GM12878 (cell line): ENCODE measurements at regions not wholly inside any gene's neighbourhood (a gene's known extent, or its start where the extent isn't known, plus 50 kb on each side); places are given as distances from the start of the nearest gene placed in this dataset.

ENCODE experiments used
- ATAC-seq: fragments of 200-7000 bp; cut with Tn5 transposase; 3 replicates; pipeline ENCODE4 v1.9.1; 2020; ENCODE audit warnings: mild to moderate bottlenecking, moderate library complexity
- BruUV-seq: library from RNA; stranded (reverse); fragments of 400-500 nt; replicated peaks from 2 replicates; lab custom pipeline; 2021; lab: Mats Ljungman, UMichigan
- CTCF ChIA-PET: fragments of 300-600 bp; sonication (Branson Sonifier 250); formaldehyde crosslinking; extraction: SDS; loops from one replicate; lab custom pipeline; 2021; ENCODE audit warnings: inconsistent platforms; lab: Yijun Ruan, JAX
- POLR2A ChIA-PET: fragments of 350-600 bp; formaldehyde crosslinking; extraction: SDS; loops from one replicate; lab custom pipeline; 2021; ENCODE audit warnings: inconsistent platforms; lab: Charles Lee
- RAD21 ChIA-PET: fragments of 300-600 bp; sonication (Branson Sonifier 250); formaldehyde crosslinking; loops from one replicate; lab custom pipeline; 2023; ENCODE audit warnings: antibody characterized with exemption; ENCODE audit not compliant: unreplicated experiment; lab: Charles Lee
- SMC1A ChIA-PET: fragments of 300-600 bp; sonication (Branson Sonifier 250); formaldehyde crosslinking; loops from one replicate; lab custom pipeline; 2023; ENCODE audit not compliant: unreplicated experiment, uncharacterized antibody; lab: Charles Lee
- DNase-seq: peaks from one replicate; pipeline ENCODE4 v3.0.0-alpha.2; 2011; ENCODE audit warnings: low read depth, low spot score
- FAIRE-seq: peaks from 3 replicates; lab custom pipeline; 2011; peaks lifted over from hg19 to GRCh38; lab: Jason Lieb, UNC
- H2AFZ ChIP-seq: 2 replicates; pipeline ENCODE4 v1.6.0; 2011; ENCODE audit warnings: low read depth, low read length, control low read depth; ENCODE audit not compliant: control insufficient read depth
- H3K27ac ChIP-seq: 2 replicates; pipeline ENCODE4 v1.5.1; 2011; ENCODE audit warnings: control low read depth; ENCODE audit not compliant: control insufficient read depth, insufficient read depth
- H3K27me3 ChIP-seq, 2 experiments: replicated peaks in 1 of 2; 2 replicates each; pipeline versions ENCODE4 v1.6.0 to v1.6.1; 2011; ENCODE audit warnings: low read length in 1 of 2; ENCODE audit not compliant: control insufficient read depth in 2 of 2, insufficient read depth in 2 of 2
- H3K36me3 ChIP-seq, 2 experiments: 2 replicates each; pipeline ENCODE4 v1.5.1; 2011; ENCODE audit warnings: low read length in 1 of 2; ENCODE audit not compliant: control insufficient read depth in 2 of 2, insufficient read depth in 2 of 2
- H3K4me1 ChIP-seq: 2 replicates; pipeline ENCODE4 v1.6.1; 2011; ENCODE audit warnings: mild to moderate bottlenecking, low read length, moderate library complexity, mixed read lengths; ENCODE audit not compliant: control insufficient read depth, insufficient read depth
- H3K4me2 ChIP-seq: 2 replicates; pipeline ENCODE4 v1.6.0; 2011; ENCODE audit warnings: control low read depth; ENCODE audit not compliant: control insufficient read depth, insufficient read depth
- H3K4me3 ChIP-seq: fragments of 200-600 bp; sonication (generic); 2 replicates; pipeline ENCODE4 v1.5.1; 2016
- H3K79me2 ChIP-seq: 2 replicates; pipeline ENCODE4 v1.6.0; 2011; ENCODE audit warnings: low read length; ENCODE audit not compliant: control insufficient read depth, insufficient read depth
- H3K9ac ChIP-seq: 2 replicates; pipeline ENCODE4 v1.8.0; 2011; ENCODE audit warnings: low read length, control low read depth, mixed read lengths; ENCODE audit not compliant: control insufficient read depth, insufficient read depth
- H3K9me3 ChIP-seq: replicated peaks from 3 replicates; pipeline ENCODE4 v1.5.1; 2011; ENCODE audit warnings: mild to moderate bottlenecking, low read length; ENCODE audit not compliant: control insufficient read depth, insufficient read depth
- H4K20me1 ChIP-seq: 2 replicates; pipeline ENCODE4 v1.6.0; 2011; ENCODE audit not compliant: control insufficient read depth, insufficient read depth
- BRCA1 ChIP-seq: IDR thresholded peaks from 2 replicates; pipeline ENCODE4 v1.6.1; 2011; ENCODE audit warnings: low read depth, low read length, improper control_type of control experiment
- CREB1 ChIP-seq: IDR thresholded peaks from 2 replicates; pipeline ENCODE4 v1.6.1; 2012; ENCODE audit warnings: low read depth, mild to moderate bottlenecking, inconsistent platforms
- EGR1 ChIP-seq, 2 experiments: IDR thresholded peaks; 1 replicate in 1 of 2; 2 replicates in 1 of 2; pipeline ENCODE4 v1.6.1; 2011 to 2012; ENCODE audit warnings: low read depth in 2 of 2, low read length in 2 of 2, borderline replicate concordance in 1 of 2, mild to moderate bottlenecking in 1 of 2, moderate library complexity in 1 of 2
- POLR2A ChIP-seq: IDR thresholded peaks from 2 replicates; pipeline ENCODE4 v1.6.1; 2011; ENCODE audit warnings: low read depth, mild to moderate bottlenecking, low read length
- RELA ChIP-seq: fragments of 450-650 bp; IDR thresholded peaks from 2 replicates; pipeline ENCODE4 v1.8.0; 2014; ENCODE audit warnings: borderline replicate concordance; ENCODE audit not compliant: partially characterized antibody
- SIN3A ChIP-seq: IDR thresholded peaks from 2 replicates; pipeline ENCODE4 v1.6.1; 2012; ENCODE audit warnings: low read depth, low read length, improper control_type of control experiment
- SMARCA5 ChIP-seq: fragments of 450-650 bp; IDR thresholded peaks from 2 replicates; pipeline ENCODE4 v1.6.1; 2017; ENCODE audit warnings: mild to moderate bottlenecking
- TCF12 ChIP-seq: IDR thresholded peaks from 2 replicates; pipeline ENCODE4 v1.6.1; 2011; ENCODE audit warnings: low read depth, mild to moderate bottlenecking, low read length
- WGBS: methylation state at CpG from one replicate; pipeline ENCODE4 v1.1.6; 2016; ENCODE audit warnings: low lambda C conversion rate; ENCODE audit not compliant: insufficient replicate concordance, insufficient coverage; ENCODE audit errors: missing lambda C conversion rate; 5-methylcytosine and 5-hydroxymethylcytosine counted together
- in situ Hi-C: fragments of 300-500 bp; cut with MboI; formaldehyde crosslinking; loops from 9 replicates; pipeline ENCODE4 v1.14.3; 2018; ENCODE audit warnings: mixed read lengths
- intact Hi-C: fragments of 100-400 bp; cut with micrococcal nuclease; formaldehyde crosslinking; loops from one replicate; pipeline ENCODE4 v1.14.2; 2022; ENCODE audit not compliant: unreplicated experiment
- TF ChIP-seq, protein P1 (sequence below): fragments of 150-350 bp; IDR thresholded peaks from 2 replicates; pipeline ENCODE4 v1.6.1; 2014; ENCODE audit warnings: mild to moderate bottlenecking, low read depth, low read length
- TF ChIP-seq, protein P2 (sequence below): fragments of 450-650 bp; IDR thresholded peaks from 2 replicates; pipeline ENCODE4 v1.6.1; 2016; ENCODE audit warnings: mild to moderate bottlenecking
- TF ChIP-seq, protein P3 (sequence below): fragments of 450-650 bp; IDR thresholded peaks from 2 replicates; pipeline ENCODE4 v1.6.1; 2016; ENCODE audit warnings: mild to moderate bottlenecking
- TF ChIP-seq, protein P4 (sequence below): fragments of 450-650 bp; IDR thresholded peaks from 2 replicates; pipeline ENCODE4 v1.6.1; 2017; ENCODE audit warnings: mild to moderate bottlenecking, low read depth, inconsistent platforms; ENCODE audit not compliant: poor library complexity, severe bottlenecking

DNA sequence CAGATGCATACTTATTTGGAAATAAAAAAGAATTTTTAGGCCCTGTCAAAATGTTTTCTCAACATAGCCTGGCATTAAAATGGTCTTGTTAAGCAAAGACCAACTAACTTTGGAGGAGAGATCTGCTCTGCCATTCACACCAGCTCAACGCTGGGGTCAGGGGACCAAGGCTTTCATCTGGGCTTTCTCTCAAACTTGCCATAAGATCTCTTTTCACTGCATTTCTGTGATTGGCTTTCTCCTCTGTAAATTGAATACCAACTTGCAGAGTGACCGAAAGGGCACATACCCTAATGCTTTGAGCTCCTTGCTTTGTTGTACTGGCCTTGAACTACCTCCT lies 71.2 kb downstream of the MYCN start:
- no peak for DNase-seq
- H3K9ac ChIP-seq: no peak overlapping the region
- no peaks in the 10 kb centered on the region for H3K4me1 ChIP-seq
- ATAC-seq: no peak
- SMC1A ChIA-PET: no interaction called here
- FAIRE-seq: no peak
- H3K4me3 ChIP-seq: no peak overlapping the region
- intact Hi-C loops: no loop called here
- H4K20me1 ChIP-seq: no peaks in the 10 kb centered on the region
- RAD21 ChIA-PET: no interaction called here
- in situ Hi-C loops: no loop called here
- H3K27me3 ChIP-seq: peaks cover 2 to 9% of the 10 kb centered on the region in 2 experiments
- TF ChIP-seq CREB1: no peak
- H3K27ac ChIP-seq: no peak overlapping the region
- POLR2A ChIA-PET: no interaction called here
- BruUV-seq: no TSS peak
- no peaks in the 10 kb centered on the region for H3K79me2 ChIP-seq
- no peak overlapping the region for H3K4me2 ChIP-seq
- no peak overlapping the region for H2AFZ ChIP-seq
- CTCF ChIA-PET: no interaction called here
- H3K9me3 ChIP-seq: no peaks in the 10 kb centered on the region
- H3K36me3 ChIP-seq: no peaks in the 10 kb centered on the region
- WGBS: 0% methylated on average over 2 of the region's 2 CpGs

DNA sequence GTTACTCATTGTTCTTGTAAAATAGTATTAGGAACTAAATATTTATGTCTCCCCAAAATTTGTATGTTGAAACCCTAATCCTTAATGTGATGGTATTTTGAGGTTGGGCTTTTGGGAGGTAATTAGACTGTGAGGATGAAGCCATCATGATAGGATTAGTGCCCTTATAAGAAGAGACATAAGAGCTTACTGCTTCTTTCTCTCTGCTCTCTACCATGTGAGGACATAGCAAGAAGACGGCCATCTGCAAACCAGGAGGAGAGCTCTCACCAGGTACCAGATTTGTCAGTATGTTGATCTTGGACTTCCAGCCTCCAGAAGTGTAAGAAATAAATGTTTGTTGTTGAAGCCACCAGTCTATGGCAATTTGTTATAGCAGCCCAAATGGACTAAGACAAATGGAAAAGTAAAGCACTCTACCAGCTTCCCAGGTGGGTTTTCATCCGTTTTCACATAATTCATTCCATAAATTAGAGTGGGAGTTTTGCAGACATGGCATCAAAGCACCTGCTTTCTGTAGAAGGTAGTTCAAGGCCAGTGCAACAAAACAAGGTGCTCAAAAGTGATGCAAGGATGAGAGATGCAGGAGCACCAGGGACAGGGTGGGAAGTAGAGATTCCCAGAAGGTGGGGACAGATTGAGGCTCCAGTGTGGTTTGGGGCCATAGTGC lies 70.7 kb downstream of the MYCN start:
- RAD21 ChIA-PET: no interaction called here
- TF ChIP-seq TCF12 (no peak), POLR2A (no peak), SMARCA5 (no peak), EGR1 (IDR thresholded peaks at IDR 0.05; ENCODE audit: borderline replicate concordance in 1 of 2, low read depth in 2 of 2, low read length in 2 of 2) (no peak), SIN3A (no peak), RELA (no peak), BRCA1 (no peak)
- TF ChIP-seq, protein P1, sequence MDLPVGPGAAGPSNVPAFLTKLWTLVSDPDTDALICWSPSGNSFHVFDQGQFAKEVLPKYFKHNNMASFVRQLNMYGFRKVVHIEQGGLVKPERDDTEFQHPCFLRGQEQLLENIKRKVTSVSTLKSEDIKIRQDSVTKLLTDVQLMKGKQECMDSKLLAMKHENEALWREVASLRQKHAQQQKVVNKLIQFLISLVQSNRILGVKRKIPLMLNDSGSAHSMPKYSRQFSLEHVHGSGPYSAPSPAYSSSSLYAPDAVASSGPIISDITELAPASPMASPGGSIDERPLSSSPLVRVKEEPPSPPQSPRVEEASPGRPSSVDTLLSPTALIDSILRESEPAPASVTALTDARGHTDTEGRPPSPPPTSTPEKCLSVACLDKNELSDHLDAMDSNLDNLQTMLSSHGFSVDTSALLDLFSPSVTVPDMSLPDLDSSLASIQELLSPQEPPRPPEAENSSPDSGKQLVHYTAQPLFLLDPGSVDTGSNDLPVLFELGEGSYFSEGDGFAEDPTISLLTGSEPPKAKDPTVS: no peak
- TF ChIP-seq, protein P2, sequence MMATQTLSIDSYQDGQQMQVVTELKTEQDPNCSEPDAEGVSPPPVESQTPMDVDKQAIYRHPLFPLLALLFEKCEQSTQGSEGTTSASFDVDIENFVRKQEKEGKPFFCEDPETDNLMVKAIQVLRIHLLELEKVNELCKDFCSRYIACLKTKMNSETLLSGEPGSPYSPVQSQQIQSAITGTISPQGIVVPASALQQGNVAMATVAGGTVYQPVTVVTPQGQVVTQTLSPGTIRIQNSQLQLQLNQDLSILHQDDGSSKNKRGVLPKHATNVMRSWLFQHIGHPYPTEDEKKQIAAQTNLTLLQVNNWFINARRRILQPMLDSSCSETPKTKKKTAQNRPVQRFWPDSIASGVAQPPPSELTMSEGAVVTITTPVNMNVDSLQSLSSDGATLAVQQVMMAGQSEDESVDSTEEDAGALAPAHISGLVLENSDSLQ: no peak
- TF ChIP-seq, protein P3, sequence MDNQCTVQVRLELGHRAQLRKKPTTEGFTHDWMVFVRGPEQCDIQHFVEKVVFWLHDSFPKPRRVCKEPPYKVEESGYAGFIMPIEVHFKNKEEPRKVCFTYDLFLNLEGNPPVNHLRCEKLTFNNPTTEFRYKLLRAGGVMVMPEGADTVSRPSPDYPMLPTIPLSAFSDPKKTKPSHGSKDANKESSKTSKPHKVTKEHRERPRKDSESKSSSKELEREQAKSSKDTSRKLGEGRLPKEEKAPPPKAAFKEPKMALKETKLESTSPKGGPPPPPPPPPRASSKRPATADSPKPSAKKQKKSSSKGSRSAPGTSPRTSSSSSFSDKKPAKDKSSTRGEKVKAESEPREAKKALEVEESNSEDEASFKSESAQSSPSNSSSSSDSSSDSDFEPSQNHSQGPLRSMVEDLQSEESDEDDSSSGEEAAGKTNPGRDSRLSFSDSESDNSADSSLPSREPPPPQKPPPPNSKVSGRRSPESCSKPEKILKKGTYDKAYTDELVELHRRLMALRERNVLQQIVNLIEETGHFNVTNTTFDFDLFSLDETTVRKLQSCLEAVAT: no peak
- TF ChIP-seq, protein P4, sequence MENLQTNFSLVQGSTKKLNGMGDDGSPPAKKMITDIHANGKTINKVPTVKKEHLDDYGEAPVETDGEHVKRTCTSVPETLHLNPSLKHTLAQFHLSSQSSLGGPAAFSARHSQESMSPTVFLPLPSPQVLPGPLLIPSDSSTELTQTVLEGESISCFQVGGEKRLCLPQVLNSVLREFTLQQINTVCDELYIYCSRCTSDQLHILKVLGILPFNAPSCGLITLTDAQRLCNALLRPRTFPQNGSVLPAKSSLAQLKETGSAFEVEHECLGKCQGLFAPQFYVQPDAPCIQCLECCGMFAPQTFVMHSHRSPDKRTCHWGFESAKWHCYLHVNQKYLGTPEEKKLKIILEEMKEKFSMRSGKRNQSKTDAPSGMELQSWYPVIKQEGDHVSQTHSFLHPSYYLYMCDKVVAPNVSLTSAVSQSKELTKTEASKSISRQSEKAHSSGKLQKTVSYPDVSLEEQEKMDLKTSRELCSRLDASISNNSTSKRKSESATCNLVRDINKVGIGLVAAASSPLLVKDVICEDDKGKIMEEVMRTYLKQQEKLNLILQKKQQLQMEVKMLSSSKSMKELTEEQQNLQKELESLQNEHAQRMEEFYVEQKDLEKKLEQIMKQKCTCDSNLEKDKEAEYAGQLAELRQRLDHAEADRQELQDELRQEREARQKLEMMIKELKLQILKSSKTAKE: no peak

More for the DNA sequence above, 70.7 kb downstream of the MYCN start:
- Histone ChIP-seq H3K27me3 (peaks cover 2 to 9% of the 10 kb centered on the region in 2 experiments), H3K36me3 (no peaks in the 10 kb centered on the region), H3K79me2 (no peaks in the 10 kb centered on the region), H3K9ac (no peak overlapping the region), H3K9me3 (no peaks in the 10 kb centered on the region), H3K4me1 (no peaks in the 10 kb centered on the region), H3K27ac (no peak overlapping the region), H3K4me3 (no peak overlapping the region), H2AFZ (no peak overlapping the region), H4K20me1 (no peaks in the 10 kb centered on the region), H3K4me2 (no peak overlapping the region)
- POLR2A ChIA-PET: no interaction called here
- in situ Hi-C loops (no loop called here), intact Hi-C loops (no loop called here)
- DNase-seq (no peak), ATAC-seq (no peak), FAIRE-seq (no peak)
- no TSS peak for BruUV-seq
- SMC1A ChIA-PET: no interaction called here
- WGBS: 0% methylated on average over 2 of the region's 2 CpGs
- CTCF ChIA-PET: no interaction called here
